ENCODE measurements at regions not wholly inside any gene's neighbourhood (a gene's known extent, or its start where the extent isn't known, plus 50 kb on each side); places are given as distances from the start of the nearest gene placed in this dataset.

DNA sequence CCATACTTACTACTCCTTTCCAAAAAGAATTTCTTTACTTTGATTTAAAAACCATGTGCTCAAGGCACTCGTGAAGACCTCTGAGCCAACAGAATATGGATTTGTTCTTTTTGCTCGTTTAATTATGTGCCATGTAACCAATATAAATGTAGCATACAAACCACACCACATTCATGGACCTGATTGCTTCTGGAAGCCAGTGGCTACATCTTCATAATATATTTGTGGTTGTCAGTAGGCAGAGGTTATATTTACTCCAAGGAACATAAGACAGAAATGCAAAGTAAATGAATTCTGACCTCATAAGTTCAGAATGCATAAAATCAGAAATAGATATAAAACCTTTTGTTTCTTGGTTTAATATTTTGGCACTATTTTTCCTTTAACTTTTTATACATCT is 373.0 kb downstream of the HDGFL1 start:
- Histone ChIP-seq H3K9me3 (ENCODE audit: low read length) (peaks cover 89% of the 10 kb centered on the region), H3K9ac (ENCODE audit: insufficient read depth, low read depth, low read length) (no peak overlapping the region), H4K20me1 (ENCODE audit: insufficient read depth, low read length) (no peaks in the 10 kb centered on the region), H3K4me2 (ENCODE audit: low read depth, low read length) (no peak overlapping the region), H3K79me2 (ENCODE audit: insufficient read depth, low read length) (no peaks in the 10 kb centered on the region), H3K27ac (ENCODE audit: extremely low read length, insufficient read depth, low read length) (no peak overlapping the region), H2AFZ (ENCODE audit: low read length) (no peak overlapping the region), H3K4me1 (ENCODE audit: insufficient read depth, low read length) (no peaks in the 10 kb centered on the region), H3K36me3 (replicated peaks in 1 of 2; ENCODE audit: control insufficient read depth in 1 of 2, insufficient read depth in 2 of 2, low read length in 2 of 2) (no peaks in the 10 kb centered on the region), H3K4me3 (replicated peaks in 1 of 3; ENCODE audit: insufficient read depth in 1 of 3, low read depth in 2 of 3, low read length in 3 of 3) (no peak overlapping the region), H3K27me3 (ENCODE audit: control insufficient read depth in 1 of 2, insufficient read depth in 2 of 2, low read length in 2 of 2) (no peaks in the 10 kb centered on the region)
- CTCF ChIA-PET (ENCODE audit: low intra/inter-chr PET ratio, low total read pairs) = no interaction called here
- FAIRE-seq (no peak), DNase-seq (ENCODE audit: low spot score) (no peak), ATAC-seq (no peak)
- 0% methylated on average over 2 of the region's 2 CpGs for WGBS (ENCODE audit: low lambda C conversion rate)
- intact Hi-C loops (cut with micrococcal nuclease; ENCODE audit: unreplicated experiment) (no loop called here), in situ Hi-C loops (cut with HindIII; ENCODE audit: extremely low pct_ligation_motif_present, low pct_unique_long_range_greater_than_20kb) (no loop called here)
- POLR2A ChIA-PET = no interaction called here
- TF ChIP-seq, protein P1, sequence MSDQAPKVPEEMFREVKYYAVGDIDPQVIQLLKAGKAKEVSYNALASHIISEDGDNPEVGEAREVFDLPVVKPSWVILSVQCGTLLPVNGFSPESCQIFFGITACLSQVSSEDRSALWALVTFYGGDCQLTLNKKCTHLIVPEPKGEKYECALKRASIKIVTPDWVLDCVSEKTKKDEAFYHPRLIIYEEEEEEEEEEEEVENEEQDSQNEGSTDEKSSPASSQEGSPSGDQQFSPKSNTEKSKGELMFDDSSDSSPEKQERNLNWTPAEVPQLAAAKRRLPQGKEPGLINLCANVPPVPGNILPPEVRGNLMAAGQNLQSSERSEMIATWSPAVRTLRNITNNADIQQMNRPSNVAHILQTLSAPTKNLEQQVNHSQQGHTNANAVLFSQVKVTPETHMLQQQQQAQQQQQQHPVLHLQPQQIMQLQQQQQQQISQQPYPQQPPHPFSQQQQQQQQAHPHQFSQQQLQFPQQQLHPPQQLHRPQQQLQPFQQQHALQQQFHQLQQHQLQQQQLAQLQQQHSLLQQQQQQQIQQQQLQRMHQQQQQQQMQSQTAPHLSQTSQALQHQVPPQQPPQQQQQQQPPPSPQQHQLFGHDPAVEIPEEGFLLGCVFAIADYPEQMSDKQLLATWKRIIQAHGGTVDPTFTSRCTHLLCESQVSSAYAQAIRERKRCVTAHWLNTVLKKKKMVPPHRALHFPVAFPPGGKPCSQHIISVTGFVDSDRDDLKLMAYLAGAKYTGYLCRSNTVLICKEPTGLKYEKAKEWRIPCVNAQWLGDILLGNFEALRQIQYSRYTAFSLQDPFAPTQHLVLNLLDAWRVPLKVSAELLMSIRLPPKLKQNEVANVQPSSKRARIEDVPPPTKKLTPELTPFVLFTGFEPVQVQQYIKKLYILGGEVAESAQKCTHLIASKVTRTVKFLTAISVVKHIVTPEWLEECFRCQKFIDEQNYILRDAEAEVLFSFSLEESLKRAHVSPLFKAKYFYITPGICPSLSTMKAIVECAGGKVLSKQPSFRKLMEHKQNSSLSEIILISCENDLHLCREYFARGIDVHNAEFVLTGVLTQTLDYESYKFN (CRISPR knock-in tag; conservative IDR thresholded peaks at IDR 0.05) = no peak
- TF ChIP-seq NFATC3 (CRISPR knock-in tag; IDR thresholded peaks at IDR 0.05) (no peak), PITX1 (CRISPR knock-in tag; IDR thresholded peaks at IDR 0.05) (no peak), CBX5 (CRISPR knock-in tag; IDR thresholded peaks at IDR 0.05; ENCODE audit: borderline replicate concordance) (no peak), ONECUT2 (CRISPR knock-in tag; IDR thresholded peaks at IDR 0.05) (no peak), ZNF333 (CRISPR knock-in tag; IDR thresholded peaks at IDR 0.05; ENCODE audit: borderline replicate concordance) (no peak), FOSL2 (CRISPR knock-in tag; IDR thresholded peaks at IDR 0.05) (no peak), ZNF589 (CRISPR knock-in tag; conservative IDR thresholded peaks at IDR 0.05) (no peak), TCF7L2 (IDR thresholded peaks at IDR 0.05; ENCODE audit: low read depth, low read length) (no peak), ZNF891 (CRISPR knock-in tag; IDR thresholded peaks at IDR 0.05) (no peak), TBL1XR1 (IDR thresholded peaks at IDR 0.05; ENCODE audit: borderline replicate concordance, low read length, partially characterized antibody) (no peak), ZNF530 (CRISPR knock-in tag; IDR thresholded peaks at IDR 0.05; ENCODE audit: low read depth) (no peak), NFIB (CRISPR knock-in tag; IDR thresholded peaks at IDR 0.05; ENCODE audit: borderline replicate concordance) (no peak)
- BruUV-seq (replicated peaks) = no TSS peak

All from HepG2 (cell line).